ENCODE measurements at regions not wholly inside any gene's neighbourhood (a gene's known extent, or its start where the extent isn't known, plus 50 kb on each side); places are given as distances from the start of the nearest gene placed in this dataset.

GRCh38 chr3:194279701-194280360 lies 71.3 kb downstream of the CPN2 start:
- DNase-seq: no peak

DNA sequence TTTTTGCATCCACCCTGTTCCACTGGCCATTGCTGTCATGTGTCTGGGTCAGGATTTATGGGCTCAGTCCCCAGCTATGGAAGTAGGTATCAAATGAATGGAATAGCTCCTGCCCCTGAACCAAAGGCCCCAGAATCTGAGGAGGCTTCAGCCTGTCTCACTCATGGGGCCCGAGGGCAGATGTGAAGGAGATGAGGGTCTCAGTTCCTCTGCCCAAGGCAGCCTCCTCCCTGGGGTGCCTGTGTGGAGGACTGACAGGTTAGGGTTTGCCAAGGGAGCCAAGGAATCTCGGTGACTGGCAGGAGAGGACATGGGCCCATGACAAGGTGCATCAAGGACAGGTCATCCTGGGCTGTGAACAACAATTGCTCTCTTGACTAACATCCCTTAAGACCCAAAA lies 70.4 kb downstream of the CPN2 start:
- no peak for DNase-seq

- DNase-seq: no peak
Measured at GRCh38 chr3:194281306-194281705, 69.8 kb downstream of the CPN2 start.

GRCh38 chr3:194281766-194282165 lies 69.4 kb downstream of the CPN2 start:
- no peak for DNase-seq

DNA sequence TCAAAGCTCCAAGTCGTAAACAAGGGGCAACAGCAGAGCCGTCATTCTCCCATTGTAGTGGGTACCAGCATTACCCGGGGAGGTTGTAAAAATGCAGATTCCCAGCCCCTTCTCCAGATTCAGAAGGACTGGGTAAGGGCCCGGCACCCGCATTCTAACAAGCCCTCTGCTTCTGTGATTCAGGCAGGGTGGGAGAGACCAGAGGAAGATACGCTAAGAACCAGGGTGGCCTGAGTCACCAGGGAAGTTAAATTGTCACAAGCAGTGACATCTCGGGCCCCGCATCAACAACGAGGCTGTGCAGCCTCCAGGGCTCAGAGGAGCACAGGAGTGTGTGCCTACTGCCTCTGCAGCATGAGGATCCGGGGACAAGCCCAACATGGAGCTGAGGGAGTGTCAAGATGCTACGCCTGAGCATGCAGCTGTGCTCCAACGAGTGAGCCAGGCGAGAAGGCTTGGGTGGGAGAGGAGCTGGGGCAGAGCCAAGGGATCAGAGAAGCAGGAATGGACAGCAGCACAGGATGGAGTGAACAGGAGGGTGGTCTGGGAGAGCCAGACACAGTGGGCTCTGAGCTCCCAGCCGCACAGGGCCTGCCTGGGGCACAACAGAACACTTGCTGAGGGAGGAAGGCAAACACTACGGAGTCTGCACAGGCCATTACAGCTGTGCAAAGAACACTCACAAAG lies 68.5 kb downstream of the CPN2 start:
- no peak for DNase-seq

DNA sequence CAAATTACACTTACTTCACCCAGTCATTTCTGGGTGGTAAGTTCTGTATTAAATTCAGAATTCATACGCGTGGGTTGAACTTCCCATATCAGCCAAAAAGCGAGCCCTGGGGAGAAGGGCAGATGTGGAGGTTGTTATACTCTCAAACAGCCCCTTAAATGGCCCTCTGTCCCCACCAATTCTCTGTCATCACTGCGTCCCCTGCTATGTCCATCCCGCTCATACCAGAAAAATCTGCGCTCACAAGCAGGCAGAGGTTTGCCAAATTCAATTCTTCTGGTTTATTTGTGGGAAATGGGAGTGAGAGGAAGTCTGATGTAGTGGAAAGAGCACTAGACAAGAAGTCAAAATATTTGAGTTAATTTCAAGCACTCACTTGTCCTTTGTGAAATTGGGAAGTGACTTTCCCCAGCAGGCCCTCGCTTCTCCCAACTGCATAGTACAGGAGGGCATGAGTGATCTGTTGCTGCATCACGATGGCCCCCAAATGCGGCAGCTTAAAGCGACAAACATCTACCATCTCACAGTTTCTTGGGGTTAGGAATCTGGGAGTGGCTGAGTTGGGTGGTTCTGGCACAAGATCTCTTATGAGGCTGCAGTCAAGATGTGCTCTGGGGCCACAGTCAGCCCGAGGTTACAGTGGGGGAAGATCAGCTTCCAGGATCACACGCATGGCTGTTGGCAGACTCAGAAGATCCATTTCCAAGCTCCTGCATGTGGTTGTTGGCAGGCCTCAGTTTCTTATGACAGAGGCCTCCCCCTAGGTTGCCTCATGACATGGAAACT lies 67.7 kb downstream of the CPN2 start:
- DNase-seq: no peak

DNA sequence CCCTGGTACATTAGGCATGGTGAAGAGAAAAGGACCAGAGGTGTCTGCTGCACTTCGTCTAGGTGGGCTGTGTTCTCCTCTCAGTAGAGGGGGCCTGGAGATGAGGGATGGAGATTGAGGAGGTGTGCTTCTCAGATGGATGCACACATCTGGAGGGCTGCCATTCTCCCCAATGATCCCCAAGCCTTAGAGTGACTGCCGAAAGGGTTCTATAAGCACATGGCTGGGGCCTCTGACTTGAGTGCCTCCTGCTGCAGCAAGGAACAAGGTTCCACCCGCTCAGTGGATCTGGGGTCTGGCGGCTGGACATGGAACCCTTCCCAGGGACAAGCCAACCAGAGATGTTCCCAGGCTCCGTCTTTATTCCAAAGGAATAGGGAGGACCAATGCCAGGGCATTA lies 66.8 kb downstream of the CPN2 start:
- DNase-seq: no peak

DNA sequence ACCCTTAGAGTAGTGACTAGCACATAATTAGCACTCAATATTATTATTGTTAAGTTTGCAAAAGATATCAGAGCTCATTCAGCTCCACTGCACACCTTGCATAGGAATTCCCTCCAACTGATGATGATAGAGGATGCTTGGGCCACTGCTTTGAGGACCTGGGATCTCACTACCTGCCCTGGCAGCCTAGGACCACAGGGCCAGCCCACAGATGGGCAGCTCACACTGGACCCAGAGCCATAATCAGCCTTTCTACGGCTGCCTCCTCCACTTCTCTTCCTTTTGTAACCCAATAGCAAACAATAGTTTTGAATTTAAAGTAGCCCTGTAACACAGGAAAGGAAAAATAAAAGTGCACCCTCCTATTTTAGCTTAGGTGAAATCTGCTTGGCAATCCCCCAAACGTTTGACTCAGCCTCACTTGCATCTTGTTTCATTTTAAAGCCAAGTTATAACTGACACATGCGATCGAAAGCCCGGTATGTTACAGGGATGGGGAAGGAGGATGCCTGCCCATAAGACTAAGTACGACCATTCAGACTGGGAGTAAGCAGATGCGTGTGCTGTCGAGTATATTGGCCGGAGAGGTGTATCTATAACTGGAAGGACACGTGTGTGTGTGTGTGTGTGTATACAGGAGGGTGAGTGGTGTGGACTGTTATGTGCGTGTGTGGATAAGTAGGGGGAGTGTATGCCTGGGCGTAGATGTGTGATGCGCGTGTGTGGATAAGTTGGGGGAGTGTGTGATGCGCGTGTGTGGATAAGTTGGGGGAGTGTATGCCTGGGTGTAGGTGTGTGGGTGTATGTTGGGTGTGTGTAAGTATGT lies 65.9 kb downstream of the CPN2 start:
- DNase-seq: no peak

DNA sequence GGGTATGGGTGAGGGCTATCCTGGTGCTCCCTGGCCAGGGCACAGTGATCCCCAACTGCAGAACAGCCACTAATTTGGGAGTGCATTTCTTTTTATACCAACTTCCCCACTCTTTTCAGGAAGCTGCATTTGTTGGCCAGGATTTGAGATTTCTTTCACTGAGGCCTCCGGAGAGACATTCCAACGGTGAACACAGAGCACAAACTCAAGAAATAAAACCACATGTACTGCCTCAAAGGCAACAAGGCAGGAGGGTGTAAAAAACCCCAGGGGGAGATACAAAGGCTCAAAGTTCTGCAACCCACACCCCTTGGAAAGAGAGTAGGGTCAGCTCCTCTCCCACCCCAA lies 65.3 kb downstream of the CPN2 start:
- no peak for DNase-seq

- DNase-seq: no peak
Measured at GRCh38 chr3:194286375-194287146, 64.6 kb downstream of the CPN2 start.

GRCh38 chr3:194287374-194287773 lies 63.8 kb downstream of the CPN2 start:
- DNase-seq: no peak

- no peak for DNase-seq
Measured at GRCh38 chr3:194287977-194288706, 63.0 kb downstream of the CPN2 start.

Measured in renal pelvis (tissue), 1 donor.